Suprapubic skin (tissue), 2 donors: ENCODE measurements at regions not wholly inside any gene's neighbourhood (a gene's known extent, or its start where the extent isn't known, plus 50 kb on each side); places are given as distances from the start of the nearest gene placed in this dataset.

ENCODE experiments used
- EP300 ChIP-seq: sonication (generic); formaldehyde crosslinking; IDR thresholded peaks from one replicate; pipeline ENCODE4 v1.6.1; 2017; ENCODE audit warnings: antibody characterized with exemption
- POLR2A ChIP-seq, 2 donors: fragments of 450-650 bp; IDR thresholded peaks; one replicate each; pipeline ENCODE4 v1.6.1; 2017; ENCODE audit warnings: antibody characterized with exemption in 2 of 2, mild to moderate bottlenecking in 2 of 2, moderate library complexity in 2 of 2

GRCh38 chr5:164951570-164951969, 1446.2 kb downstream of the MAT2B start:
- TF ChIP-seq POLR2A (IDR thresholded peaks at IDR 0.05) (no peak), EP300 (no peak)
